ENCODE measurements at regions not wholly inside any gene's neighbourhood (a gene's known extent, or its start where the extent isn't known, plus 50 kb on each side); places are given as distances from the start of the nearest gene placed in this dataset.

GRCh38 chr16:85245307-85246172, 133.3 kb upstream of the CIBAR2 start:
- peak; percentile 92 for TF ChIP-seq CTCF (conservative IDR thresholded peaks at IDR 0.05; ENCODE audit: low read depth, low read length)
- DNase-seq (ENCODE audit: low read depth): no peak
- no peak overlapping the region for H3K4me3 ChIP-seq (ENCODE audit: low read length)

- no peak for TF ChIP-seq CTCF (conservative IDR thresholded peaks at IDR 0.05; ENCODE audit: low read depth, low read length)
- no peak for DNase-seq (ENCODE audit: low read depth)
- no peak overlapping the region for H3K4me3 ChIP-seq (ENCODE audit: low read length)
Measured at GRCh38 chr16:85246473-85246872, 134.2 kb upstream of the CIBAR2 start.

GRCh38 chr16:85246973-85247372, 134.7 kb upstream of the CIBAR2 start:
- TF ChIP-seq CTCF (conservative IDR thresholded peaks at IDR 0.05; ENCODE audit: low read depth, low read length): no peak
- DNase-seq (ENCODE audit: low read depth): no peak
- no peak overlapping the region for H3K4me3 ChIP-seq (ENCODE audit: low read length)

GRCh38 chr16:85248342-85248741, 136.1 kb upstream of the CIBAR2 start:
- no peak for TF ChIP-seq CTCF (conservative IDR thresholded peaks at IDR 0.05; ENCODE audit: low read depth, low read length)
- H3K4me3 ChIP-seq (ENCODE audit: low read length): no peak overlapping the region
- DNase-seq (ENCODE audit: low read depth): no peak

- TF ChIP-seq CTCF (conservative IDR thresholded peaks at IDR 0.05; ENCODE audit: low read depth, low read length): no peak
- no peak for DNase-seq (ENCODE audit: low read depth)
- H3K4me3 ChIP-seq (ENCODE audit: low read length): no peak overlapping the region
Measured at GRCh38 chr16:85248857-85249256, 136.6 kb upstream of the CIBAR2 start.

GRCh38 chr16:85249418-85250146, 137.3 kb upstream of the CIBAR2 start:
- no peak for TF ChIP-seq CTCF (conservative IDR thresholded peaks at IDR 0.05; ENCODE audit: low read depth, low read length)
- no peak overlapping the region for H3K4me3 ChIP-seq (ENCODE audit: low read length)
- DNase-seq (ENCODE audit: low read depth): no peak

GRCh38 chr16:85250147-85250463, 137.8 kb upstream of the CIBAR2 start:
- DNase-seq (ENCODE audit: low read depth): no peak
- no peak for TF ChIP-seq CTCF (conservative IDR thresholded peaks at IDR 0.05; ENCODE audit: low read depth, low read length)
- H3K4me3 ChIP-seq (ENCODE audit: low read length): no peak overlapping the region
